ENCODE measurements at regions not wholly inside any gene's neighbourhood (a gene's known extent, or its start where the extent isn't known, plus 50 kb on each side); places are given as distances from the start of the nearest gene placed in this dataset.

GRCh38 chr6:134398453-134398852 is 80.5 kb upstream of the SGK1 start:
- ChIA-PET POLR2A (no interaction called here), CTCF (ENCODE audit: low intra/inter-chr PET ratio) (no interaction called here)
- no peaks in the 10 kb centered on the region for H3K27me3 ChIP-seq (ENCODE audit: control insufficient read depth in 2 of 2, insufficient read depth in 2 of 2, low read length in 2 of 2)
- DNase-seq (ENCODE audit: extremely low read depth in 1 of 4, low spot score in 3 of 4) (peak in 1 of 4 experiments; percentile 45), ATAC-seq (peak; percentile 60), FAIRE-seq (peak; percentile 11)
- no peaks in the 10 kb centered on the region for H3K9me1 ChIP-seq (ENCODE audit: control insufficient read depth, insufficient read depth, low read length)
- H3K36me3 ChIP-seq (ENCODE audit: control insufficient read depth, insufficient read depth, low read length) = no peaks in the 10 kb centered on the region
- peak overlapping the region; percentile 82 for H2AFZ ChIP-seq (ENCODE audit: low read depth, low read length)
- no peaks in the 10 kb centered on the region for H3K79me2 ChIP-seq (ENCODE audit: control insufficient read depth, insufficient read depth, low read length)
- H3K27ac ChIP-seq (ENCODE audit: extremely low read depth, low read depth, low read length) = no peak overlapping the region
- no peaks in the 10 kb centered on the region for H4K20me1 ChIP-seq (replicated peaks; ENCODE audit: control insufficient read depth, insufficient read depth, low read length)
- H3K4me2 ChIP-seq (ENCODE audit: insufficient read depth, low read length) = no peak overlapping the region
- no peak overlapping the region for H3K9ac ChIP-seq (ENCODE audit: insufficient read depth in 1 of 2, low read depth in 2 of 2, low read length in 2 of 2)
- in situ Hi-C loops (cut with MboI) (no loop called here), intact Hi-C loops (cut with micrococcal nuclease) (no loop called here)
- no peaks in the 10 kb centered on the region for H3K9me3 ChIP-seq (replicated peaks; ENCODE audit: control insufficient read depth, insufficient read depth, low read depth, low read length)
- no TSS peak for BruUV-seq (replicated peaks)
- WGBS (ENCODE audit: insufficient coverage, low coverage, missing lambda C conversion rate) = 25% methylated on average over 6 of the region's 6 CpGs
- no peaks in the 10 kb centered on the region; a peak in 2 of 5 replicates for H3K4me1 ChIP-seq (replicated peaks in 1 of 2; ENCODE audit: control insufficient read depth in 2 of 2, insufficient read depth in 2 of 2, low read length in 2 of 2)
- no peak overlapping the region for H3K4me3 ChIP-seq
- TF ChIP-seq HDGF (IDR thresholded peaks at IDR 0.05) (no peak), CREB1 (IDR thresholded peaks at IDR 0.05) (no peak), CREB1 (CRISPR knock-in tag; IDR thresholded peaks at IDR 0.05) (no peak), CREB3 (tag; conservative IDR thresholded peaks at IDR 0.05; ENCODE audit: low read depth) (peak; percentile 52; the same call in 1 of the 2 replicates), ZNF785 (CRISPR knock-in tag; IDR thresholded peaks at IDR 0.05) (no peak), ZFP30 (CRISPR knock-in tag; IDR thresholded peaks at IDR 0.05; ENCODE audit: borderline replicate concordance) (no peak), FOXM1 (IDR thresholded peaks at IDR 0.05; ENCODE audit: low read depth) (0 out of 2 replicates have a peak, but pooled peaks have one; percentile 19), FOXM1 (CRISPR knock-in tag; IDR thresholded peaks at IDR 0.05; ENCODE audit: low read depth) (no peak), BCOR (IDR thresholded peaks at IDR 0.05) (no peak), ZNF282 (CRISPR knock-in tag; IDR thresholded peaks at IDR 0.05) (no peak), ZC3H8 (IDR thresholded peaks at IDR 0.05) (no peak), ELF1 (tag; IDR thresholded peaks at IDR 0.05) (peak; percentile 49; the same call in 1 of the 2 replicates)
- TF ChIP-seq, protein P1, sequence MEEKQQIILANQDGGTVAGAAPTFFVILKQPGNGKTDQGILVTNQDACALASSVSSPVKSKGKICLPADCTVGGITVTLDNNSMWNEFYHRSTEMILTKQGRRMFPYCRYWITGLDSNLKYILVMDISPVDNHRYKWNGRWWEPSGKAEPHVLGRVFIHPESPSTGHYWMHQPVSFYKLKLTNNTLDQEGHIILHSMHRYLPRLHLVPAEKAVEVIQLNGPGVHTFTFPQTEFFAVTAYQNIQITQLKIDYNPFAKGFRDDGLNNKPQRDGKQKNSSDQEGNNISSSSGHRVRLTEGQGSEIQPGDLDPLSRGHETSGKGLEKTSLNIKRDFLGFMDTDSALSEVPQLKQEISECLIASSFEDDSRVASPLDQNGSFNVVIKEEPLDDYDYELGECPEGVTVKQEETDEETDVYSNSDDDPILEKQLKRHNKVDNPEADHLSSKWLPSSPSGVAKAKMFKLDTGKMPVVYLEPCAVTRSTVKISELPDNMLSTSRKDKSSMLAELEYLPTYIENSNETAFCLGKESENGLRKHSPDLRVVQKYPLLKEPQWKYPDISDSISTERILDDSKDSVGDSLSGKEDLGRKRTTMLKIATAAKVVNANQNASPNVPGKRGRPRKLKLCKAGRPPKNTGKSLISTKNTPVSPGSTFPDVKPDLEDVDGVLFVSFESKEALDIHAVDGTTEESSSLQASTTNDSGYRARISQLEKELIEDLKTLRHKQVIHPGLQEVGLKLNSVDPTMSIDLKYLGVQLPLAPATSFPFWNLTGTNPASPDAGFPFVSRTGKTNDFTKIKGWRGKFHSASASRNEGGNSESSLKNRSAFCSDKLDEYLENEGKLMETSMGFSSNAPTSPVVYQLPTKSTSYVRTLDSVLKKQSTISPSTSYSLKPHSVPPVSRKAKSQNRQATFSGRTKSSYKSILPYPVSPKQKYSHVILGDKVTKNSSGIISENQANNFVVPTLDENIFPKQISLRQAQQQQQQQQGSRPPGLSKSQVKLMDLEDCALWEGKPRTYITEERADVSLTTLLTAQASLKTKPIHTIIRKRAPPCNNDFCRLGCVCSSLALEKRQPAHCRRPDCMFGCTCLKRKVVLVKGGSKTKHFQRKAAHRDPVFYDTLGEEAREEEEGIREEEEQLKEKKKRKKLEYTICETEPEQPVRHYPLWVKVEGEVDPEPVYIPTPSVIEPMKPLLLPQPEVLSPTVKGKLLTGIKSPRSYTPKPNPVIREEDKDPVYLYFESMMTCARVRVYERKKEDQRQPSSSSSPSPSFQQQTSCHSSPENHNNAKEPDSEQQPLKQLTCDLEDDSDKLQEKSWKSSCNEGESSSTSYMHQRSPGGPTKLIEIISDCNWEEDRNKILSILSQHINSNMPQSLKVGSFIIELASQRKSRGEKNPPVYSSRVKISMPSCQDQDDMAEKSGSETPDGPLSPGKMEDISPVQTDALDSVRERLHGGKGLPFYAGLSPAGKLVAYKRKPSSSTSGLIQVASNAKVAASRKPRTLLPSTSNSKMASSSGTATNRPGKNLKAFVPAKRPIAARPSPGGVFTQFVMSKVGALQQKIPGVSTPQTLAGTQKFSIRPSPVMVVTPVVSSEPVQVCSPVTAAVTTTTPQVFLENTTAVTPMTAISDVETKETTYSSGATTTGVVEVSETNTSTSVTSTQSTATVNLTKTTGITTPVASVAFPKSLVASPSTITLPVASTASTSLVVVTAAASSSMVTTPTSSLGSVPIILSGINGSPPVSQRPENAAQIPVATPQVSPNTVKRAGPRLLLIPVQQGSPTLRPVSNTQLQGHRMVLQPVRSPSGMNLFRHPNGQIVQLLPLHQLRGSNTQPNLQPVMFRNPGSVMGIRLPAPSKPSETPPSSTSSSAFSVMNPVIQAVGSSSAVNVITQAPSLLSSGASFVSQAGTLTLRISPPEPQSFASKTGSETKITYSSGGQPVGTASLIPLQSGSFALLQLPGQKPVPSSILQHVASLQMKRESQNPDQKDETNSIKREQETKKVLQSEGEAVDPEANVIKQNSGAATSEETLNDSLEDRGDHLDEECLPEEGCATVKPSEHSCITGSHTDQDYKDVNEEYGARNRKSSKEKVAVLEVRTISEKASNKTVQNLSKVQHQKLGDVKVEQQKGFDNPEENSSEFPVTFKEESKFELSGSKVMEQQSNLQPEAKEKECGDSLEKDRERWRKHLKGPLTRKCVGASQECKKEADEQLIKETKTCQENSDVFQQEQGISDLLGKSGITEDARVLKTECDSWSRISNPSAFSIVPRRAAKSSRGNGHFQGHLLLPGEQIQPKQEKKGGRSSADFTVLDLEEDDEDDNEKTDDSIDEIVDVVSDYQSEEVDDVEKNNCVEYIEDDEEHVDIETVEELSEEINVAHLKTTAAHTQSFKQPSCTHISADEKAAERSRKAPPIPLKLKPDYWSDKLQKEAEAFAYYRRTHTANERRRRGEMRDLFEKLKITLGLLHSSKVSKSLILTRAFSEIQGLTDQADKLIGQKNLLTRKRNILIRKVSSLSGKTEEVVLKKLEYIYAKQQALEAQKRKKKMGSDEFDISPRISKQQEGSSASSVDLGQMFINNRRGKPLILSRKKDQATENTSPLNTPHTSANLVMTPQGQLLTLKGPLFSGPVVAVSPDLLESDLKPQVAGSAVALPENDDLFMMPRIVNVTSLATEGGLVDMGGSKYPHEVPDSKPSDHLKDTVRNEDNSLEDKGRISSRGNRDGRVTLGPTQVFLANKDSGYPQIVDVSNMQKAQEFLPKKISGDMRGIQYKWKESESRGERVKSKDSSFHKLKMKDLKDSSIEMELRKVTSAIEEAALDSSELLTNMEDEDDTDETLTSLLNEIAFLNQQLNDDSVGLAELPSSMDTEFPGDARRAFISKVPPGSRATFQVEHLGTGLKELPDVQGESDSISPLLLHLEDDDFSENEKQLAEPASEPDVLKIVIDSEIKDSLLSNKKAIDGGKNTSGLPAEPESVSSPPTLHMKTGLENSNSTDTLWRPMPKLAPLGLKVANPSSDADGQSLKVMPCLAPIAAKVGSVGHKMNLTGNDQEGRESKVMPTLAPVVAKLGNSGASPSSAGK (IDR thresholded peaks at IDR 0.05) = peak; percentile 59
